Panc1 (cell line): ENCODE measurements at regions not wholly inside any gene's neighbourhood (a gene's known extent, or its start where the extent isn't known, plus 50 kb on each side); places are given as distances from the start of the nearest gene placed in this dataset.

ENCODE experiments used
- ATAC-seq: fragments of 200-7000 bp; cut with Tn5 transposase; 2 replicates; pipeline ENCODE4 v1.9.1; 2020; ENCODE audit warnings: mild to moderate bottlenecking, moderate library complexity
- BruUV-seq: library from RNA; stranded (reverse); fragments of 400-500 nt; replicated peaks from 2 replicates; lab custom pipeline; 2021; lab: Mats Ljungman, UMichigan
- CTCF ChIA-PET: fragments of 300-600 bp; sonication (Branson Sonifier 250); formaldehyde crosslinking; loops from one replicate; lab custom pipeline; 2022; ENCODE audit warnings: antibody characterized with exemption; lab: Charles Lee
- POLR2A ChIA-PET: fragments of 300-600 bp; sonication (Branson Sonifier 250); formaldehyde crosslinking; loops from one replicate; lab custom pipeline; 2022; ENCODE audit warnings: antibody characterized with exemption; lab: Charles Lee
- DNase-seq: peaks from one replicate; pipeline ENCODE4 v3.0.0-alpha.2; 2010; ENCODE audit warnings: low read depth, low spot score
- H3K27ac ChIP-seq: 2 replicates; pipeline ENCODE4 v1.5.1; 2011; ENCODE audit warnings: mild to moderate bottlenecking, low read length, inconsistent platforms
- H3K27me3 ChIP-seq: fragments of 200-500 bp; sonication (Bioruptor generic); 2 replicates; pipeline ENCODE4 v1.6.0; 2014; ENCODE audit warnings: low read length, inconsistent platforms; ENCODE audit not compliant: control insufficient read depth, insufficient read depth
- H3K36me3 ChIP-seq: fragments of 200-500 bp; sonication (Bioruptor generic); 2 replicates; pipeline ENCODE4 v1.5.1; 2014; ENCODE audit warnings: inconsistent platforms, mild to moderate bottlenecking, low read length, moderate library complexity; ENCODE audit not compliant: control insufficient read depth, insufficient read depth
- H3K4me1 ChIP-seq: 2 replicates; pipeline ENCODE4 v1.5.1; 2011; ENCODE audit warnings: inconsistent platforms, mild to moderate bottlenecking, low read length, moderate library complexity; ENCODE audit not compliant: control insufficient read depth, insufficient read depth
- H3K4me3 ChIP-seq, 2 experiments: 2 replicates each; pipeline ENCODE4 v1.5.1; 2011 to 2012; ENCODE audit warnings: low read depth in 2 of 2, low read length in 2 of 2, mild to moderate bottlenecking in 2 of 2, inconsistent platforms in 1 of 2, moderate library complexity in 1 of 2
- H3K9me3 ChIP-seq: fragments of 200-500 bp; sonication (Bioruptor generic); 2 replicates; pipeline ENCODE4 v1.5.1; 2014; ENCODE audit warnings: low read depth, mild to moderate bottlenecking, inconsistent platforms, low read length, moderate library complexity; ENCODE audit not compliant: control insufficient read depth, insufficient read depth
- POLR2AphosphoS5 ChIP-seq: IDR thresholded peaks from 2 replicates; pipeline ENCODE4 v1.6.1; 2012; ENCODE audit warnings: mild to moderate bottlenecking, low read depth, low read length, moderate library complexity
- SIN3A ChIP-seq: IDR thresholded peaks from 2 replicates; pipeline ENCODE4 v1.6.1; 2012; ENCODE audit warnings: low read depth, mild to moderate bottlenecking, low read length, moderate library complexity, borderline replicate concordance; ENCODE audit not compliant: insufficient read depth
- TCF7L2 ChIP-seq: IDR thresholded peaks from 2 replicates; pipeline ENCODE4 v1.6.1; 2011; ENCODE audit warnings: mild to moderate bottlenecking, low read depth, low read length, inconsistent platforms
- in situ Hi-C: cut with HindIII; loops from 2 replicates; pipeline ENCODE4 v1.10.0; 2016; ENCODE audit warnings: low sequenced_read_pairs, low pct_unique_long_range_greater_than_20kb
- intact Hi-C: fragments of 100-400 bp; cut with micrococcal nuclease; formaldehyde crosslinking; loops from one replicate; pipeline ENCODE4 v1.10.0; 2022; ENCODE audit not compliant: unreplicated experiment
- TF ChIP-seq, protein P1 (sequence below): fragments of 450-650 bp; IDR thresholded peaks from 2 replicates; pipeline ENCODE4 v1.5.1; 2017; ENCODE audit warnings: mild to moderate bottlenecking
- TF ChIP-seq, protein P2 (sequence below), 2 experiments: IDR thresholded peaks; 2 replicates each; pipeline ENCODE4 v1.6.1; 2011 to 2012; ENCODE audit warnings: low read depth in 2 of 2, control low read depth in 1 of 2, low read length in 1 of 2, mild to moderate bottlenecking in 1 of 2, moderate library complexity in 1 of 2; ENCODE audit not compliant: insufficient read depth in 1 of 2

DNA sequence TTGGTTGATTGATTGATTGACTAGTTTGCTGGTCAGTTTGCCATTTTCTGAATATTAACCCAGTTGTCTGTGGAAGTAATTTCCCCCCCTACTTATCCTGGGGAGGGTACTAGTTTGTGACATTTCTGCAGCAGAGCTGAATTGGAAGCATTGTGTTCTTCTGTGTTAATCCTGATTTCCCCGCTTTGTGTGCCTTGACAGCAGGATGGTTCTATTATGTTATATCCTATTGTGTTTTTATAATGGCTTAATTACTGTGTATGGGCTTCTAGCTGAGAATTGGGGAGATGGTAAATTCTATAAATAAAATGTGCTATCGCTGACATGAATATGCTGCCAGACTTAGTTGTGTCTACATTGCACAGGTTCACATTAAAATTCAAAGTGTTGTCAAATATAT, 499.7 kb downstream of the COG6 start:
- Histone ChIP-seq H3K27ac (no peak overlapping the region), H3K9me3 (no peaks in the 10 kb centered on the region), H3K4me1 (no peaks in the 10 kb centered on the region), H3K36me3 (no peaks in the 10 kb centered on the region), H3K27me3 (no peaks in the 10 kb centered on the region), H3K4me3 (no peak overlapping the region)
- BruUV-seq: no TSS peak
- in situ Hi-C loops: no loop called here
- ChIA-PET POLR2A (no interaction called here), CTCF (no interaction called here)
- TF ChIP-seq POLR2AphosphoS5 (no peak), TCF7L2 (no peak), SIN3A (no peak)
- TF ChIP-seq, protein P1, sequence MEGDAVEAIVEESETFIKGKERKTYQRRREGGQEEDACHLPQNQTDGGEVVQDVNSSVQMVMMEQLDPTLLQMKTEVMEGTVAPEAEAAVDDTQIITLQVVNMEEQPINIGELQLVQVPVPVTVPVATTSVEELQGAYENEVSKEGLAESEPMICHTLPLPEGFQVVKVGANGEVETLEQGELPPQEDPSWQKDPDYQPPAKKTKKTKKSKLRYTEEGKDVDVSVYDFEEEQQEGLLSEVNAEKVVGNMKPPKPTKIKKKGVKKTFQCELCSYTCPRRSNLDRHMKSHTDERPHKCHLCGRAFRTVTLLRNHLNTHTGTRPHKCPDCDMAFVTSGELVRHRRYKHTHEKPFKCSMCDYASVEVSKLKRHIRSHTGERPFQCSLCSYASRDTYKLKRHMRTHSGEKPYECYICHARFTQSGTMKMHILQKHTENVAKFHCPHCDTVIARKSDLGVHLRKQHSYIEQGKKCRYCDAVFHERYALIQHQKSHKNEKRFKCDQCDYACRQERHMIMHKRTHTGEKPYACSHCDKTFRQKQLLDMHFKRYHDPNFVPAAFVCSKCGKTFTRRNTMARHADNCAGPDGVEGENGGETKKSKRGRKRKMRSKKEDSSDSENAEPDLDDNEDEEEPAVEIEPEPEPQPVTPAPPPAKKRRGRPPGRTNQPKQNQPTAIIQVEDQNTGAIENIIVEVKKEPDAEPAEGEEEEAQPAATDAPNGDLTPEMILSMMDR: no peak
- TF ChIP-seq, protein P2, sequence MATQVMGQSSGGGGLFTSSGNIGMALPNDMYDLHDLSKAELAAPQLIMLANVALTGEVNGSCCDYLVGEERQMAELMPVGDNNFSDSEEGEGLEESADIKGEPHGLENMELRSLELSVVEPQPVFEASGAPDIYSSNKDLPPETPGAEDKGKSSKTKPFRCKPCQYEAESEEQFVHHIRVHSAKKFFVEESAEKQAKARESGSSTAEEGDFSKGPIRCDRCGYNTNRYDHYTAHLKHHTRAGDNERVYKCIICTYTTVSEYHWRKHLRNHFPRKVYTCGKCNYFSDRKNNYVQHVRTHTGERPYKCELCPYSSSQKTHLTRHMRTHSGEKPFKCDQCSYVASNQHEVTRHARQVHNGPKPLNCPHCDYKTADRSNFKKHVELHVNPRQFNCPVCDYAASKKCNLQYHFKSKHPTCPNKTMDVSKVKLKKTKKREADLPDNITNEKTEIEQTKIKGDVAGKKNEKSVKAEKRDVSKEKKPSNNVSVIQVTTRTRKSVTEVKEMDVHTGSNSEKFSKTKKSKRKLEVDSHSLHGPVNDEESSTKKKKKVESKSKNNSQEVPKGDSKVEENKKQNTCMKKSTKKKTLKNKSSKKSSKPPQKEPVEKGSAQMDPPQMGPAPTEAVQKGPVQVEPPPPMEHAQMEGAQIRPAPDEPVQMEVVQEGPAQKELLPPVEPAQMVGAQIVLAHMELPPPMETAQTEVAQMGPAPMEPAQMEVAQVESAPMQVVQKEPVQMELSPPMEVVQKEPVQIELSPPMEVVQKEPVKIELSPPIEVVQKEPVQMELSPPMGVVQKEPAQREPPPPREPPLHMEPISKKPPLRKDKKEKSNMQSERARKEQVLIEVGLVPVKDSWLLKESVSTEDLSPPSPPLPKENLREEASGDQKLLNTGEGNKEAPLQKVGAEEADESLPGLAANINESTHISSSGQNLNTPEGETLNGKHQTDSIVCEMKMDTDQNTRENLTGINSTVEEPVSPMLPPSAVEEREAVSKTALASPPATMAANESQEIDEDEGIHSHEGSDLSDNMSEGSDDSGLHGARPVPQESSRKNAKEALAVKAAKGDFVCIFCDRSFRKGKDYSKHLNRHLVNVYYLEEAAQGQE (IDR thresholded peaks at IDR 0.05; ENCODE audit: insufficient read depth in 1 of 2, low read depth in 2 of 2, low read length in 1 of 2): no peak
- ATAC-seq (no peak), DNase-seq (no peak)
- intact Hi-C loops: no loop called here

GRCh38 chr13:40158218-40158617, 502.8 kb downstream of the COG6 start:
- in situ Hi-C loops (no loop called here), intact Hi-C loops (no loop called here)
- DNase-seq: no peak
- TF ChIP-seq, protein P1: no peak
- TF ChIP-seq POLR2AphosphoS5 (no peak), TCF7L2 (no peak), SIN3A (no peak)
- Histone ChIP-seq H3K9me3 (no peaks in the 10 kb centered on the region), H3K4me3 (no peak overlapping the region), H3K27me3 (no peaks in the 10 kb centered on the region), H3K27ac (no peak overlapping the region), H3K4me1 (no peaks in the 10 kb centered on the region), H3K36me3 (no peaks in the 10 kb centered on the region)
- ChIA-PET POLR2A (no interaction called here), CTCF (no interaction called here)
- no peak for ATAC-seq
- BruUV-seq: no TSS peak
